ENCODE measurements at regions not wholly inside any gene's neighbourhood (a gene's known extent, or its start where the extent isn't known, plus 50 kb on each side); places are given as distances from the start of the nearest gene placed in this dataset.

GRCh38 chr15:39397883-39398282, 183.0 kb upstream of the THBS1 start:
- Histone ChIP-seq H3K27me3 (replicated peaks) (no peaks in the 10 kb centered on the region), H3K4me3 (ENCODE audit: low read depth, low read length) (no peak overlapping the region), H3K27ac (no peak overlapping the region), H3K36me3 (replicated peaks) (no peaks in the 10 kb centered on the region)
- DNase-seq, result no peak
- in situ Hi-C loops (cut with HindIII; ENCODE audit: low pct_ligation_motif_present, low sequenced_read_pairs), result no loop called here
- no peak for TF ChIP-seq CTCF (IDR thresholded peaks at IDR 0.05; ENCODE audit: low read depth, low read length, missing control alignments)

GRCh38 chr15:39399600-39399999, 181.3 kb upstream of the THBS1 start:
- Histone ChIP-seq H3K36me3 (replicated peaks) (no peaks in the 10 kb centered on the region), H3K4me3 (ENCODE audit: low read depth, low read length) (no peak overlapping the region), H3K27me3 (replicated peaks) (no peaks in the 10 kb centered on the region), H3K27ac (no peak overlapping the region)
- in situ Hi-C loops (cut with HindIII; ENCODE audit: low pct_ligation_motif_present, low sequenced_read_pairs), result no loop called here
- no peak for TF ChIP-seq CTCF (IDR thresholded peaks at IDR 0.05; ENCODE audit: low read depth, low read length, missing control alignments)
- no peak for DNase-seq

- no peak for DNase-seq
- Histone ChIP-seq H3K27ac (no peak overlapping the region), H3K36me3 (replicated peaks) (no peaks in the 10 kb centered on the region), H3K4me3 (ENCODE audit: low read depth, low read length) (no peak overlapping the region), H3K27me3 (replicated peaks) (no peaks in the 10 kb centered on the region)
- in situ Hi-C loops (cut with HindIII; ENCODE audit: low pct_ligation_motif_present, low sequenced_read_pairs), result no loop called here
- TF ChIP-seq CTCF (IDR thresholded peaks at IDR 0.05; ENCODE audit: low read depth, low read length, missing control alignments), result no peak
Measured at GRCh38 chr15:39400002-39400401, 180.9 kb upstream of the THBS1 start.

- DNase-seq, result peak; percentile 93
Measured at GRCh38 chr15:39400821-39401550, 179.9 kb upstream of the THBS1 start.

GRCh38 chr15:39403640-39404117, 177.2 kb upstream of the THBS1 start:
- DNase-seq, result peak; percentile 82

More at GRCh38 chr15:39400821-39401550, 179.9 kb upstream of the THBS1 start:
- peak overlapping the region; percentile 69 for H3K27ac ChIP-seq
- no peak overlapping the region for H3K4me3 ChIP-seq (ENCODE audit: low read depth, low read length)
- H3K27me3 ChIP-seq (replicated peaks), result no peaks in the 10 kb centered on the region
- in situ Hi-C loops (cut with HindIII; ENCODE audit: low pct_ligation_motif_present, low sequenced_read_pairs), result no loop called here
- no peak for TF ChIP-seq CTCF (IDR thresholded peaks at IDR 0.05; ENCODE audit: low read depth, low read length, missing control alignments)
- H3K36me3 ChIP-seq (replicated peaks), result no peaks in the 10 kb centered on the region

More at GRCh38 chr15:39403640-39404117, 177.2 kb upstream of the THBS1 start:
- in situ Hi-C loops (cut with HindIII; ENCODE audit: low pct_ligation_motif_present, low sequenced_read_pairs), result no loop called here
- no peak for TF ChIP-seq CTCF (IDR thresholded peaks at IDR 0.05; ENCODE audit: low read depth, low read length, missing control alignments)
- Histone ChIP-seq H3K27me3 (replicated peaks) (no peaks in the 10 kb centered on the region), H3K27ac (peak overlapping the region; percentile 67), H3K4me3 (ENCODE audit: low read depth, low read length) (no peak overlapping the region), H3K36me3 (replicated peaks) (no peaks in the 10 kb centered on the region)

All from brain microvascular endothelial cell (primary cell).